ENCODE measurements at regions not wholly inside any gene's neighbourhood (a gene's known extent, or its start where the extent isn't known, plus 50 kb on each side); places are given as distances from the start of the nearest gene placed in this dataset.

GRCh38 chr10:78544423-78545090, 510.9 kb downstream of the RPS24 start:
- no peak for TF ChIP-seq CTCF (IDR thresholded peaks at IDR 0.05)
- no peak for TF ChIP-seq POLR2AphosphoS5 (IDR thresholded peaks at IDR 0.05)

Measured in suprapubic skin (tissue), 3 donors.